Mesendoderm (in vitro differentiated cells): ENCODE measurements at regions not wholly inside any gene's neighbourhood (a gene's known extent, or its start where the extent isn't known, plus 50 kb on each side); places are given as distances from the start of the nearest gene placed in this dataset.

Source experiments
- DNase-seq: peaks from one replicate; pipeline ENCODE4 v3.0.0; 2013
- H2AK5ac ChIP-seq: 2 replicates; pipeline ENCODE4 v1.6.1; 2013; ENCODE audit warnings: low read length, inconsistent platforms
- H2BK120ac ChIP-seq: 2 replicates; pipeline ENCODE4 v1.6.1; 2013; ENCODE audit warnings: low read depth, mild to moderate bottlenecking, low read length, moderate library complexity, mixed read lengths
- H2BK15ac ChIP-seq: replicated peaks from 2 replicates; pipeline ENCODE4 v1.6.1; 2013; ENCODE audit warnings: low read depth, mild to moderate bottlenecking, moderate library complexity
- H2BK5ac ChIP-seq: 2 replicates; pipeline ENCODE4 v1.6.1; 2013; ENCODE audit warnings: low read length, inconsistent platforms
- H3K18ac ChIP-seq: 2 replicates; pipeline ENCODE4 v1.6.1; 2013; ENCODE audit warnings: mild to moderate bottlenecking, low read length, mixed read lengths
- H3K23ac ChIP-seq: one replicate; pipeline ENCODE4 v1.6.1; 2013; ENCODE audit warnings: low read length
- H3K27ac ChIP-seq: 2 replicates; pipeline ENCODE4 v1.5.1; 2013; ENCODE audit warnings: low read depth, mild to moderate bottlenecking, inconsistent platforms, low read length, moderate library complexity
- H3K27me3 ChIP-seq: 2 replicates; pipeline ENCODE4 v1.6.1; 2013; ENCODE audit warnings: low read length, control low read depth, mild to moderate bottlenecking, inconsistent platforms; ENCODE audit not compliant: insufficient read depth, poor library complexity
- H3K36me3 ChIP-seq: 2 replicates; pipeline ENCODE4 v1.6.1; 2013; ENCODE audit warnings: low read length, inconsistent platforms; ENCODE audit not compliant: control insufficient read depth, insufficient read depth
- H3K4ac ChIP-seq: one replicate; pipeline ENCODE4 v1.6.1; 2013; ENCODE audit warnings: low read depth, mild to moderate bottlenecking, low read length, moderate library complexity
- H3K4me1 ChIP-seq: 2 replicates; pipeline ENCODE4 v1.6.1; 2013; ENCODE audit warnings: low read depth, low read length, inconsistent platforms; ENCODE audit not compliant: control insufficient read depth
- H3K4me2 ChIP-seq: 2 replicates; pipeline ENCODE4 v1.6.1; 2013; ENCODE audit warnings: low read length
- H3K4me3 ChIP-seq: 2 replicates; pipeline ENCODE4 v1.5.1; 2013; ENCODE audit warnings: mild to moderate bottlenecking, low read length
- H3K56ac ChIP-seq: one replicate; pipeline ENCODE4 v1.6.1; 2013; ENCODE audit warnings: low read length
- H3K79me1 ChIP-seq: 2 replicates; pipeline ENCODE4 v1.6.1; 2013; ENCODE audit warnings: low read length, inconsistent platforms
- H3K79me2 ChIP-seq: 2 replicates; pipeline ENCODE4 v1.6.1; 2013; ENCODE audit warnings: mild to moderate bottlenecking, low read length; ENCODE audit not compliant: control insufficient read depth, insufficient read depth
- H3K9ac ChIP-seq: 2 replicates; pipeline ENCODE4 v1.6.1; 2013; ENCODE audit warnings: low read length, inconsistent platforms
- H4K5ac ChIP-seq: one replicate; pipeline ENCODE4 v1.6.1; 2013; ENCODE audit warnings: low read length
- H4K8ac ChIP-seq: one replicate; pipeline ENCODE4 v1.6.1; 2013; ENCODE audit warnings: low read depth, mild to moderate bottlenecking, control low read depth, low read length, moderate library complexity
- whole genome bisulfite sequencing: extraction: QIAGEN DNeasy Blood & Tissue Kit; methylation state at CpG from one replicate; pipeline ENCODE4 v1.1.7; 2013; ENCODE audit warnings: low lambda C conversion rate, missing lambda C conversion rate; ENCODE audit not compliant: insufficient coverage; ENCODE audit errors: extremely low coverage; 5-methylcytosine and 5-hydroxymethylcytosine counted together

DNA sequence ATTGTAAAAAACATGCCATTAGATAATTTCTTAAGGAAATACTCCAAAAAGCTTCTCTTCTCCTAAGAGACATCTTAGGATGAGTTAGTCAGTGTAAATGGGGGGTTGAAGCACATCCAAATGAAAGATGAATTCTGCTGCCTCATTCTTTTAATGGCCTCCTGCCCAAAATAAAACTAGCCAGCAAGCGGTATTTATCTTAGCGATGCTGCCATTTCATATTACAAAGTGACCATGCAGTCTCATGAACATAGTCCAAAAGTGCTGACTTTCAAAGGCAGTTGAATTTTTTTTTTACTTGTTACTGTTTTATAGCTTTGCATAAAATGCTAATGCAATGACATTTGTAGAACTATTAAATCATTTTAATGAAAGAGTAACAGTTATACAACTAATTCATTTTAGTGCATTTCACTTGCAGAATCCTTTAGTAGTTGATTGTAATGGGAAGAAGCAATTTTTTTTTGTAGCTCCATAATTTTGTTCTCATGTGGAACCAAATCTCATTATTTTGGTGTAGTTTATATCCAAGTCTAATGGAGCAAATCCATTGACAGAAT is 151.5 kb downstream of the CAVIN4 start:
- H3K9ac ChIP-seq = no peak overlapping the region
- H3K56ac ChIP-seq = no peak overlapping the region
- no peak for DNase-seq
- H4K5ac ChIP-seq = no peak overlapping the region
- H3K36me3 ChIP-seq = no peaks in the 10 kb centered on the region
- no peaks in the 10 kb centered on the region for H3K79me1 ChIP-seq
- no peak overlapping the region for H3K4me2 ChIP-seq
- H3K4me3 ChIP-seq = no peak overlapping the region
- H2BK5ac ChIP-seq = no peak overlapping the region
- no peak overlapping the region for H2AK5ac ChIP-seq
- H4K8ac ChIP-seq = no peak overlapping the region
- no peak overlapping the region for H3K23ac ChIP-seq
- no peak overlapping the region for H2BK120ac ChIP-seq
- H3K79me2 ChIP-seq = no peaks in the 10 kb centered on the region
- no peaks in the 10 kb centered on the region for H3K4me1 ChIP-seq
- no peak overlapping the region for H2BK15ac ChIP-seq
- H3K27ac ChIP-seq = no peak overlapping the region
- no CpG with 5 or more reads among the region's 2 CpGs for WGBS
- H3K18ac ChIP-seq = no peak overlapping the region
- no peaks in the 10 kb centered on the region for H3K27me3 ChIP-seq
- H3K4ac ChIP-seq = no peak overlapping the region

DNA sequence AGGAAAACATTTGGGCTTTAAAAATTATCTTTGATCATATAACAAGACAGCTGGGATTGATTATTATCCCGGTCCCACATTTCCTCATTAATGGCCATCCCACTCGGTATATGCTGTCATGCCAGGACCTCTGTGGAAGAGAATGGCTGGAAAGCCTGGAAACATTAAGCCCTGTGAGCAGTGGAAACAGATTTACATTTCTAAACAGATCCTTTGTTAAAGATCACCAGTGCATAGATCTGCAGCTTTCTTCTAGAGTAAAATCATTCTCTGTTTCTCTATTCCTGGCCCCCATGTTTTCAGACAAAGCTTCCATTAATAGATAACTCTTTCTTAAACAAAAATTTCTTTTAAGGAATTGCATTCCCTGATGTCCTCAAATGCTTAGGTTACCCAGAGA is 152.2 kb downstream of the CAVIN4 start:
- Histone ChIP-seq H4K5ac (no peak overlapping the region), H3K9ac (no peak overlapping the region), H3K4me3 (no peak overlapping the region), H3K79me2 (no peaks in the 10 kb centered on the region), H3K23ac (no peak overlapping the region), H3K27ac (no peak overlapping the region), H3K36me3 (no peaks in the 10 kb centered on the region), H3K4ac (no peak overlapping the region), H3K56ac (no peak overlapping the region), H3K27me3 (no peaks in the 10 kb centered on the region), H3K4me2 (no peak overlapping the region), H2BK15ac (no peak overlapping the region), H3K4me1 (no peaks in the 10 kb centered on the region), H3K79me1 (no peaks in the 10 kb centered on the region), H2BK5ac (no peak overlapping the region), H2BK120ac (no peak overlapping the region), H2AK5ac (no peak overlapping the region), H4K8ac (no peak overlapping the region), H3K18ac (no peak overlapping the region)
- DNase-seq = no peak
- no CpG with 5 or more reads among the region's 2 CpGs for WGBS

DNA sequence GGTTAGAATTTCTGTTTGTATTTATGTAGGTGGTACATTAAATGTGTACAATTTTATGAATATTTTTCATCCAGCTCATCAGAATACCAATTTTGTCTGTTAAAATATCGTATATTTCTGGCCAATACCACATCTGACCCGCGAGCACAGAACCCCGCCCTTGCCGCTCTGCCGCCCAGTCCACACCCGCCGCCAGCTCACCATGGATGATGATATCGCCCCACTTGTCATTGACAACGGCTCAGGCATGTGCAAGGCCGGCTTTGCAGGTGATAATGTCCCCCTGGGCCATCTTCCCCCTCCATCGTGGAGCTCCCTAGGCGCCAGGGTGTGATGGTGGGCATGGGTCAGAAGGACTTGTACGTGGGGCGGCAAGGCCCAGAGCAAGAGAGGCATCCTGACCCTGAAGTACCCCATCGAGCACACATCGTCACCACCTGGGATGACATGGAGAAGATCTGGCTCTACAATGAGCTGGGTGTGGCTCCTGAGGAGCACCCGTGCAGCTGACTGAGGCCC is 153.2 kb downstream of the CAVIN4 start:
- whole genome bisulfite sequencing = no CpG with 5 or more reads among the region's 18 CpGs
- no peaks in the 10 kb centered on the region for H3K36me3 ChIP-seq
- H3K4ac ChIP-seq = no peak overlapping the region
- no peak overlapping the region for H2BK5ac ChIP-seq
- H2BK120ac ChIP-seq = no peak overlapping the region
- H3K79me1 ChIP-seq = no peaks in the 10 kb centered on the region
- no peak overlapping the region for H2AK5ac ChIP-seq
- no peaks in the 10 kb centered on the region for H3K4me1 ChIP-seq
- H3K23ac ChIP-seq = no peak overlapping the region
- no peak overlapping the region for H3K56ac ChIP-seq
- no peak overlapping the region for H4K5ac ChIP-seq
- H3K27me3 ChIP-seq = no peaks in the 10 kb centered on the region
- no peak overlapping the region for H3K27ac ChIP-seq
- no peak overlapping the region for H3K4me2 ChIP-seq
- H3K18ac ChIP-seq = no peak overlapping the region
- H3K9ac ChIP-seq = no peak overlapping the region
- H4K8ac ChIP-seq = no peak overlapping the region
- no peak for DNase-seq
- no peaks in the 10 kb centered on the region for H3K79me2 ChIP-seq
- no peak overlapping the region for H3K4me3 ChIP-seq
- no peak overlapping the region for H2BK15ac ChIP-seq

GRCh38 chr9:100731557-100731956 is 153.7 kb downstream of the CAVIN4 start:
- WGBS = no CpG with 5 or more reads among the region's 11 CpGs

DNA sequence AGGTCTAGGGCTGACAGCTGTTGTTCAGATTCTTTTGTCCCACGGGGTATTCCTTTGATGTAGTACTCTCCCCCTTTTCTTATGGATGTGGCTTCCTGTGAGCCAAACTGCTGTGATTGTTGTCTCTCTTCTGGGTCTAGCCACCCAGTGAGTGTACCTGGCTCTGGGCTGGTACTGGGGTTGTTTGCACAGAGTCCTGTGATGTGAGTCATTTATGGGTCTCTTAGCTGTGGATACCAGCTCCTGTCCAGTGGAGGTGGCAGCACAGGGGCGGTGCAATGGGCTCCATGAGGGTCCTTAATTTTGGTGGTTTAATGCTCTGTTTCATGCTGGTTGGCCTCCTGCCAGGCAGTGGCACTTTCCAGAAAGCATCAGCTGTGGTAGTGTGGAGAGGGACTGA is 161.3 kb downstream of the CAVIN4 start:
- Histone ChIP-seq H2AK5ac (no peak overlapping the region), H2BK15ac (no peak overlapping the region), H3K79me1 (no peaks in the 10 kb centered on the region), H3K4ac (no peak overlapping the region), H3K36me3 (no peaks in the 10 kb centered on the region), H3K27ac (no peak overlapping the region), H2BK5ac (no peak overlapping the region), H3K27me3 (no peaks in the 10 kb centered on the region), H3K23ac (no peak overlapping the region), H3K79me2 (no peaks in the 10 kb centered on the region), H3K9ac (no peak overlapping the region), H3K18ac (no peak overlapping the region), H3K4me3 (no peak overlapping the region), H3K4me2 (no peak overlapping the region), H4K8ac (no peak overlapping the region), H2BK120ac (no peak overlapping the region), H4K5ac (no peak overlapping the region), H3K56ac (no peak overlapping the region), H3K4me1 (no peaks in the 10 kb centered on the region)
- no peak for DNase-seq
- no CpG with 5 or more reads among the region's 2 CpGs for WGBS

More at GRCh38 chr9:100731557-100731956, 153.7 kb downstream of the CAVIN4 start:
- Histone ChIP-seq H3K23ac (no peak overlapping the region), H3K79me2 (no peaks in the 10 kb centered on the region), H2BK5ac (no peak overlapping the region), H3K4me1 (no peaks in the 10 kb centered on the region), H3K79me1 (no peaks in the 10 kb centered on the region), H3K4me2 (no peak overlapping the region), H3K27ac (no peak overlapping the region), H3K36me3 (no peaks in the 10 kb centered on the region), H3K18ac (no peak overlapping the region), H4K5ac (no peak overlapping the region), H4K8ac (no peak overlapping the region), H2BK15ac (no peak overlapping the region), H3K27me3 (no peaks in the 10 kb centered on the region), H3K4me3 (no peak overlapping the region), H3K9ac (no peak overlapping the region), H2AK5ac (no peak overlapping the region), H3K4ac (no peak overlapping the region), H2BK120ac (no peak overlapping the region), H3K56ac (no peak overlapping the region)
- no peak for DNase-seq

DNA sequence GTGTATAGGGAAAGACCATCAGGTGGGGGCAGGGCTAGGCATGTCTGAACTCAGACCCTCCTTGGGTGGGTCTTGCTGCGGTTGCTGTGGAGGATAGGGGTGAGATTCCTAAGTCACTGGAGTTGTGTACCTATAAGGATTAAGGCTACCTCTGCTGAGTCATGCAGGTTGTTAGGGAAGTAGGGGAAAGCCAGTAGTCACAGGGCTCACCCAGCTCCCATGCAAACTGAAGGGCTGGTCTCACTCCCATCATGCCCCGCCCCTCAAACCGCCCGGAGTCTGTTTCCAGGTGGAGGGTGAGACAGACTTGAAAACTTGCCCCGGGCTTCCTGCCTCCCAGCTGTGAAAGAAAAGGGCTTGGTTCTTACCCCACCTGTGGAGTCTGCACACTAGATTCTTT is 161.8 kb downstream of the CAVIN4 start:
- WGBS = no CpG with 5 or more reads among the region's 5 CpGs
- H2BK120ac ChIP-seq = no peak overlapping the region
- no peak overlapping the region for H3K4ac ChIP-seq
- DNase-seq = peak; percentile 19
- no peak overlapping the region for H3K4me3 ChIP-seq
- H3K79me1 ChIP-seq = no peaks in the 10 kb centered on the region
- no peak overlapping the region for H2AK5ac ChIP-seq
- no peaks in the 10 kb centered on the region for H3K79me2 ChIP-seq
- H3K36me3 ChIP-seq = no peaks in the 10 kb centered on the region
- H2BK5ac ChIP-seq = no peak overlapping the region
- no peak overlapping the region for H3K23ac ChIP-seq
- no peaks in the 10 kb centered on the region for H3K4me1 ChIP-seq
- no peak overlapping the region for H3K56ac ChIP-seq
- no peak overlapping the region for H2BK15ac ChIP-seq
- no peak overlapping the region for H3K4me2 ChIP-seq
- H3K9ac ChIP-seq = no peak overlapping the region
- H4K5ac ChIP-seq = no peak overlapping the region
- no peak overlapping the region for H3K27ac ChIP-seq
- H3K27me3 ChIP-seq = no peaks in the 10 kb centered on the region
- no peak overlapping the region for H3K18ac ChIP-seq
- no peak overlapping the region for H4K8ac ChIP-seq
